Neural progenitor cell (in vitro differentiated cells): ENCODE measurements at regions not wholly inside any gene's neighbourhood (a gene's known extent, or its start where the extent isn't known, plus 50 kb on each side); places are given as distances from the start of the nearest gene placed in this dataset.

Source experiments
- DNase-seq: peaks from one replicate; pipeline ENCODE4 v3.0.0-alpha.2; 2016; ENCODE audit warnings: low spot score
- H2AFZ ChIP-seq: fragments of 200-600 bp; sonication (generic); replicated peaks from 2 replicates; pipeline ENCODE4 v1.6.1; 2016; ENCODE audit warnings: antibody characterized with exemption
- H3F3A ChIP-seq: fragments of 200-600 bp; sonication (generic); 2 replicates; pipeline ENCODE4 v1.6.1; 2016; ENCODE audit warnings: antibody characterized with exemption, low read depth
- H3K27ac ChIP-seq: fragments of 200-600 bp; sonication (generic); 2 replicates; pipeline ENCODE4 v1.5.1; 2016; ENCODE audit warnings: mild to moderate bottlenecking
- H3K27me3 ChIP-seq: fragments of 200-600 bp; sonication (generic); 2 replicates; pipeline ENCODE4 v1.6.1; 2016; ENCODE audit warnings: mild to moderate bottlenecking, moderate library complexity
- H3K36me3 ChIP-seq: fragments of 200-600 bp; sonication (generic); 2 replicates; pipeline ENCODE4 v1.5.1; 2016
- H3K4me1 ChIP-seq: fragments of 200-600 bp; sonication (generic); 2 replicates; pipeline ENCODE4 v1.6.1; 2016; ENCODE audit warnings: mixed run types
- H3K4me2 ChIP-seq: fragments of 200-600 bp; sonication (generic); 2 replicates; pipeline ENCODE4 v1.6.1; 2016
- H3K4me3 ChIP-seq: fragments of 200-600 bp; sonication (generic); 2 replicates; pipeline ENCODE4 v1.5.1; 2016
- H3K79me2 ChIP-seq: fragments of 200-600 bp; sonication (generic); 2 replicates; pipeline ENCODE4 v1.6.1; 2016; ENCODE audit warnings: low read depth
- H3K9ac ChIP-seq: fragments of 200-600 bp; sonication (generic); 2 replicates; pipeline ENCODE4 v1.6.1; 2016
- H3K9me3 ChIP-seq: fragments of 200-600 bp; sonication (generic); 2 replicates; pipeline ENCODE4 v1.5.1; 2016; ENCODE audit warnings: low read depth
- H4K20me1 ChIP-seq: fragments of 200-600 bp; sonication (generic); 2 replicates; pipeline ENCODE4 v1.6.1; 2016; ENCODE audit warnings: low read depth
- H3K27ac Mint-ChIP-seq: 3 replicates; pipeline ENCODE4 v1.8.0; 2021; ENCODE audit warnings: mixed read lengths
- H3K27me3 Mint-ChIP-seq: 2 replicates; pipeline ENCODE4 v1.8.0; 2022; ENCODE audit warnings: low read depth, mild to moderate bottlenecking, inconsistent platforms, moderate library complexity, mixed read lengths; ENCODE audit not compliant: insufficient read depth
- H3K36me3 Mint-ChIP-seq: 3 replicates; pipeline ENCODE4 v1.8.0; 2021; ENCODE audit warnings: mixed read lengths
- H3K4me1 Mint-ChIP-seq: 3 replicates; pipeline ENCODE4 v1.8.0; 2021; ENCODE audit warnings: mixed read lengths
- H3K4me3 Mint-ChIP-seq: 3 replicates; pipeline ENCODE4 v1.8.0; 2021; ENCODE audit warnings: mild to moderate bottlenecking, moderate library complexity, mixed read lengths
- H3K9me3 Mint-ChIP-seq: 3 replicates; pipeline ENCODE4 v1.8.0; 2020; ENCODE audit warnings: mixed read lengths
- EZH2 ChIP-seq: fragments of 200-600 bp; sonication (generic); IDR thresholded peaks from 2 replicates; pipeline ENCODE4 v1.6.1; 2017; ENCODE audit warnings: antibody characterized with exemption, mild to moderate bottlenecking, moderate library complexity
- EZH2phosphoT487 ChIP-seq: fragments of 200-600 bp; sonication (generic); IDR thresholded peaks from 2 replicates; pipeline ENCODE4 v1.6.1; 2017; ENCODE audit warnings: antibody characterized with exemption
- TF ChIP-seq, protein P1 (sequence below): fragments of 200-600 bp; sonication (generic); IDR thresholded peaks from 2 replicates; pipeline ENCODE4 v1.5.1; 2017; ENCODE audit warnings: antibody characterized with exemption, mild to moderate bottlenecking

GRCh38 chr4:111955001-111955400, 190.3 kb upstream of the FAM241A start:
- H3K27ac ChIP-seq = no peak overlapping the region
- H4K20me1 ChIP-seq = no peaks in the 10 kb centered on the region
- no peaks in the 10 kb centered on the region for H3K4me1 ChIP-seq
- no peaks in the 10 kb centered on the region for H3K27me3 ChIP-seq
- peaks cover 7% of the 10 kb centered on the region for H3K9me3 Mint-ChIP-seq
- no peaks in the 10 kb centered on the region for H3F3A ChIP-seq
- H3K9ac ChIP-seq = no peak overlapping the region
- no peak overlapping the region for H3K4me2 ChIP-seq
- no peak overlapping the region for H3K27ac Mint-ChIP-seq
- DNase-seq = no peak
- H3K36me3 Mint-ChIP-seq = no peaks in the 10 kb centered on the region
- H3K4me1 Mint-ChIP-seq = no peaks in the 10 kb centered on the region
- H3K36me3 ChIP-seq = no peaks in the 10 kb centered on the region
- no peaks in the 10 kb centered on the region for H3K9me3 ChIP-seq
- TF ChIP-seq EZH2 (no peak), EZH2phosphoT487 (no peak)
- TF ChIP-seq, protein P1, sequence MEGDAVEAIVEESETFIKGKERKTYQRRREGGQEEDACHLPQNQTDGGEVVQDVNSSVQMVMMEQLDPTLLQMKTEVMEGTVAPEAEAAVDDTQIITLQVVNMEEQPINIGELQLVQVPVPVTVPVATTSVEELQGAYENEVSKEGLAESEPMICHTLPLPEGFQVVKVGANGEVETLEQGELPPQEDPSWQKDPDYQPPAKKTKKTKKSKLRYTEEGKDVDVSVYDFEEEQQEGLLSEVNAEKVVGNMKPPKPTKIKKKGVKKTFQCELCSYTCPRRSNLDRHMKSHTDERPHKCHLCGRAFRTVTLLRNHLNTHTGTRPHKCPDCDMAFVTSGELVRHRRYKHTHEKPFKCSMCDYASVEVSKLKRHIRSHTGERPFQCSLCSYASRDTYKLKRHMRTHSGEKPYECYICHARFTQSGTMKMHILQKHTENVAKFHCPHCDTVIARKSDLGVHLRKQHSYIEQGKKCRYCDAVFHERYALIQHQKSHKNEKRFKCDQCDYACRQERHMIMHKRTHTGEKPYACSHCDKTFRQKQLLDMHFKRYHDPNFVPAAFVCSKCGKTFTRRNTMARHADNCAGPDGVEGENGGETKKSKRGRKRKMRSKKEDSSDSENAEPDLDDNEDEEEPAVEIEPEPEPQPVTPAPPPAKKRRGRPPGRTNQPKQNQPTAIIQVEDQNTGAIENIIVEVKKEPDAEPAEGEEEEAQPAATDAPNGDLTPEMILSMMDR = no peak
- no peak overlapping the region for H2AFZ ChIP-seq
- H3K4me3 Mint-ChIP-seq = no peak overlapping the region
- no peaks in the 10 kb centered on the region for H3K79me2 ChIP-seq
- no peak overlapping the region for H3K4me3 ChIP-seq
- no peaks in the 10 kb centered on the region for H3K27me3 Mint-ChIP-seq

- Histone ChIP-seq H3K27me3 (no peaks in the 10 kb centered on the region), H3K27ac (no peak overlapping the region), H3K9me3 (no peaks in the 10 kb centered on the region), H3K4me1 (no peaks in the 10 kb centered on the region), H4K20me1 (no peaks in the 10 kb centered on the region), H3K4me2 (no peak overlapping the region), H3K4me3 (no peak overlapping the region), H2AFZ (no peak overlapping the region), H3F3A (no peaks in the 10 kb centered on the region), H3K79me2 (no peaks in the 10 kb centered on the region), H3K9ac (no peak overlapping the region), H3K36me3 (no peaks in the 10 kb centered on the region)
- H3K36me3 Mint-ChIP-seq = no peaks in the 10 kb centered on the region
- no peak for TF ChIP-seq EZH2
- TF ChIP-seq, protein P1 = no peak
- TF ChIP-seq EZH2phosphoT487 = no peak
- no peaks in the 10 kb centered on the region for H3K4me1 Mint-ChIP-seq
- no peak for DNase-seq
- H3K9me3 Mint-ChIP-seq = no peaks in the 10 kb centered on the region
- H3K4me3 Mint-ChIP-seq = no peak overlapping the region
- no peak overlapping the region for H3K27ac Mint-ChIP-seq
- H3K27me3 Mint-ChIP-seq = no peaks in the 10 kb centered on the region
Measured at GRCh38 chr4:111957116-111957515, 188.1 kb upstream of the FAM241A start.

DNA sequence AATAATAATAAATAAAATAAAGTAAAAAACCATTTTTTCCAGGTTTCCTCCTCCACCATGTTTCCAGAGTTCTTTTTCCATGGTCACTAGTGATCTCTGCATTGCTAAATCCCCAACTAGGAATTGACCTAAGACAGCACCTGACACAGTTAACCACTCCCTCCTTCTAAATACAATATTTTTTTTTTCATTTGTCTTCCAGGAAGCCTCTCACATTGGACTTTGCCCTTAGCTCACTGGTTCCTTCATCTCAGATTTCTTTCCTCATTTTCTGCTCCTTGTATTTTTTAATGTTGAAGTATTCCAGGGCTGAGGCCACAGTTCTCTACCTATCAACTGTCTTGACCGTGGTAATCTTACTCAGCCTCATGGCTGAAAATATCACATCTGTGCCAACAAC, 187.3 kb upstream of the FAM241A start:
- H3K36me3 ChIP-seq = no peaks in the 10 kb centered on the region
- no peaks in the 10 kb centered on the region for H3K27me3 ChIP-seq
- TF ChIP-seq EZH2 = no peak
- TF ChIP-seq EZH2phosphoT487 = no peak
- TF ChIP-seq, protein P1 = no peak
- H3K4me2 ChIP-seq = no peak overlapping the region
- no peaks in the 10 kb centered on the region for H3K9me3 ChIP-seq
- H3K9me3 Mint-ChIP-seq = no peaks in the 10 kb centered on the region
- no peaks in the 10 kb centered on the region for H3F3A ChIP-seq
- H4K20me1 ChIP-seq = no peaks in the 10 kb centered on the region
- no peaks in the 10 kb centered on the region for H3K79me2 ChIP-seq
- no peak overlapping the region for H3K27ac Mint-ChIP-seq
- H2AFZ ChIP-seq = no peak overlapping the region
- no peaks in the 10 kb centered on the region for H3K27me3 Mint-ChIP-seq
- H3K9ac ChIP-seq = no peak overlapping the region
- H3K36me3 Mint-ChIP-seq = no peaks in the 10 kb centered on the region
- no peaks in the 10 kb centered on the region for H3K4me1 ChIP-seq
- DNase-seq = no peak
- no peak overlapping the region for H3K4me3 ChIP-seq
- no peaks in the 10 kb centered on the region for H3K4me1 Mint-ChIP-seq
- H3K4me3 Mint-ChIP-seq = no peak overlapping the region
- no peak overlapping the region for H3K27ac ChIP-seq

DNA sequence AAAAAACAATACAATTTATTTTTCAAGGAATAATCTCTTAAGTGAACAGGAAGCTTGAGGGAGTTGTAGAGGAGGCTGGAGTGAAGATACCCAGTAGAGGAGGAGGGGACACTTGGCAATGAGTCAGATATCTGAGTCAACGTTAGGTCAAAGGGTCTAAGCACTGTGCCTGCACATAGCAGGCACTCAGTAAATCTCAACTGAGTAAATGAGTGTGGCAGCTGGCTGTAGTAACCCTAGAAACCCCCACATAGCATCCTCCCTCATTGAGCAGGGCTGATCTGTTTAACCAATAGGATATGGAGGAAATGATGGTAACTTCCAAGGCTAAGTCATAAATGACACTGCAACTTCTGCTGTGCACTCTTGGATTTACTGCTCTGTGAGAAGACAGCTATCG, 186.0 kb upstream of the FAM241A start:
- H3K27ac ChIP-seq = no peak overlapping the region
- no peak overlapping the region for H3K4me3 ChIP-seq
- H3K36me3 Mint-ChIP-seq = no peaks in the 10 kb centered on the region
- no peak overlapping the region for H3K4me2 ChIP-seq
- TF ChIP-seq, protein P1 = no peak
- TF ChIP-seq EZH2 (no peak), EZH2phosphoT487 (no peak)
- no peaks in the 10 kb centered on the region for H3F3A ChIP-seq
- H3K4me3 Mint-ChIP-seq = no peak overlapping the region
- H3K9me3 Mint-ChIP-seq = no peaks in the 10 kb centered on the region
- no peaks in the 10 kb centered on the region for H3K36me3 ChIP-seq
- H3K9me3 ChIP-seq = no peaks in the 10 kb centered on the region
- H3K4me1 Mint-ChIP-seq = no peaks in the 10 kb centered on the region
- H4K20me1 ChIP-seq = no peaks in the 10 kb centered on the region
- no peaks in the 10 kb centered on the region for H3K4me1 ChIP-seq
- no peak overlapping the region for H3K27ac Mint-ChIP-seq
- H2AFZ ChIP-seq = no peak overlapping the region
- no peaks in the 10 kb centered on the region for H3K79me2 ChIP-seq
- no peaks in the 10 kb centered on the region for H3K27me3 Mint-ChIP-seq
- DNase-seq = no peak
- no peaks in the 10 kb centered on the region for H3K27me3 ChIP-seq
- H3K9ac ChIP-seq = no peak overlapping the region
